Neuronal stem cell (in vitro differentiated cells): ENCODE measurements at regions not wholly inside any gene's neighbourhood (a gene's known extent, or its start where the extent isn't known, plus 50 kb on each side); places are given as distances from the start of the nearest gene placed in this dataset.

Experiments used
- DNase-seq: peaks from one replicate; pipeline ENCODE4 v3.0.0-alpha.2; 2013; ENCODE audit warnings: low spot score
- H2AFZ ChIP-seq: one replicate; pipeline ENCODE4 v1.6.1; 2013; ENCODE audit warnings: mild to moderate bottlenecking, low read length, inconsistent platforms
- H2AK5ac ChIP-seq: 2 replicates; pipeline ENCODE4 v1.6.1; 2013; ENCODE audit warnings: low read depth, mild to moderate bottlenecking, inconsistent platforms, low read length, moderate library complexity, mixed read lengths
- H2BK120ac ChIP-seq: 2 replicates; pipeline ENCODE4 v1.6.1; 2013; ENCODE audit warnings: low read depth, mild to moderate bottlenecking, inconsistent platforms, low read length, moderate library complexity, mixed read lengths
- H2BK12ac ChIP-seq: one replicate; pipeline ENCODE4 v1.6.1; 2013; ENCODE audit warnings: low read length, inconsistent platforms
- H2BK15ac ChIP-seq: 2 replicates; pipeline ENCODE4 v1.6.1; 2013; ENCODE audit warnings: mild to moderate bottlenecking, low read length, inconsistent platforms, mixed read lengths
- H2BK5ac ChIP-seq: one replicate; pipeline ENCODE4 v1.6.1; 2013; ENCODE audit warnings: inconsistent platforms, mild to moderate bottlenecking, low read length, moderate library complexity
- H3K14ac ChIP-seq: one replicate; pipeline ENCODE4 v1.6.1; 2013; ENCODE audit warnings: low read length, inconsistent platforms
- H3K18ac ChIP-seq: 2 replicates; pipeline ENCODE4 v1.6.1; 2013; ENCODE audit warnings: low read length, inconsistent platforms
- H3K23ac ChIP-seq: 2 replicates; pipeline ENCODE4 v1.6.1; 2013; ENCODE audit warnings: low read depth, mild to moderate bottlenecking, mixed read lengths, low read length, inconsistent platforms; ENCODE audit not compliant: poor library complexity
- H3K27ac ChIP-seq: replicated peaks from 3 replicates; pipeline ENCODE4 v1.5.1; 2013; ENCODE audit warnings: low read length, inconsistent platforms
- H3K27me3 ChIP-seq, 3 experiments: 2 replicates each; pipeline ENCODE4 v1.6.1; 2013; ENCODE audit warnings: low read length in 3 of 3, mild to moderate bottlenecking in 2 of 3, inconsistent platforms in 1 of 3, low read depth in 1 of 3, mixed read lengths in 1 of 3, moderate library complexity in 1 of 3; ENCODE audit not compliant: control insufficient read depth in 3 of 3, insufficient read depth in 3 of 3
- H3K36me3 ChIP-seq, 2 donors: replicated peaks in 1 of 2; 2 replicates each; pipeline ENCODE4 v1.6.1; 2013; ENCODE audit warnings: low read length in 2 of 2; ENCODE audit not compliant: control insufficient read depth in 2 of 2, insufficient read depth in 2 of 2
- H3K4ac ChIP-seq: 2 replicates; pipeline ENCODE4 v1.6.1; 2013; ENCODE audit warnings: inconsistent platforms, mild to moderate bottlenecking, low read length, moderate library complexity
- H3K4me1 ChIP-seq, 2 donors: 1 replicate in 1 of 2; 2 replicates in 1 of 2; pipeline ENCODE4 v1.6.1; 2013; ENCODE audit warnings: low read length in 2 of 2, low read depth in 1 of 2; ENCODE audit not compliant: control insufficient read depth in 2 of 2, insufficient read depth in 1 of 2
- H3K4me2 ChIP-seq: one replicate; pipeline ENCODE4 v1.6.1; 2013; ENCODE audit warnings: mild to moderate bottlenecking, low read length, inconsistent platforms; ENCODE audit not compliant: insufficient read depth, poor library complexity, severe bottlenecking
- H3K4me3 ChIP-seq, 2 donors: 2 replicates each; pipeline ENCODE4 v1.5.1; 2013; ENCODE audit warnings: low read length in 2 of 2, mild to moderate bottlenecking in 2 of 2, inconsistent platforms in 1 of 2, moderate library complexity in 1 of 2
- H3K79me1 ChIP-seq: one replicate; pipeline ENCODE4 v1.6.1; 2013; ENCODE audit warnings: low read depth, mild to moderate bottlenecking, inconsistent platforms, low read length, moderate library complexity
- H3K9ac ChIP-seq: one replicate; pipeline ENCODE4 v1.6.1; 2013; ENCODE audit warnings: mild to moderate bottlenecking, low read depth, low read length, inconsistent platforms; ENCODE audit not compliant: poor library complexity
- H3K9me3 ChIP-seq, 2 donors: replicated peaks in 1 of 2; 2 replicates each; pipeline versions ENCODE3 to v1.6.1; 2013; ENCODE audit warnings: low read length in 2 of 2, mild to moderate bottlenecking in 2 of 2, inconsistent platforms in 1 of 2, low read depth in 1 of 2, mixed read lengths in 1 of 2, moderate library complexity in 1 of 2; ENCODE audit not compliant: control insufficient read depth in 2 of 2, insufficient read depth in 1 of 2
- H4K8ac ChIP-seq: one replicate; pipeline ENCODE4 v1.6.1; 2013; ENCODE audit warnings: low read depth, mild to moderate bottlenecking, inconsistent platforms, low read length, moderate library complexity
- H4K91ac ChIP-seq: one replicate; pipeline ENCODE4 v1.6.1; 2013; ENCODE audit warnings: low read length, low read depth, mild to moderate bottlenecking, inconsistent platforms; ENCODE audit not compliant: poor library complexity
- WGBS, 2 donors: extraction: QIAGEN DNeasy Blood & Tissue Kit; methylation state at CpG; one replicate each; pipeline ENCODE4 v1.1.7; 2013; ENCODE audit warnings: missing lambda C conversion rate in 2 of 2, mixed read lengths in 1 of 2; ENCODE audit not compliant: insufficient read length in 2 of 2, insufficient replicate concordance in 1 of 2; ENCODE audit errors: extremely low coverage in 2 of 2; 5-methylcytosine and 5-hydroxymethylcytosine counted together

DNA sequence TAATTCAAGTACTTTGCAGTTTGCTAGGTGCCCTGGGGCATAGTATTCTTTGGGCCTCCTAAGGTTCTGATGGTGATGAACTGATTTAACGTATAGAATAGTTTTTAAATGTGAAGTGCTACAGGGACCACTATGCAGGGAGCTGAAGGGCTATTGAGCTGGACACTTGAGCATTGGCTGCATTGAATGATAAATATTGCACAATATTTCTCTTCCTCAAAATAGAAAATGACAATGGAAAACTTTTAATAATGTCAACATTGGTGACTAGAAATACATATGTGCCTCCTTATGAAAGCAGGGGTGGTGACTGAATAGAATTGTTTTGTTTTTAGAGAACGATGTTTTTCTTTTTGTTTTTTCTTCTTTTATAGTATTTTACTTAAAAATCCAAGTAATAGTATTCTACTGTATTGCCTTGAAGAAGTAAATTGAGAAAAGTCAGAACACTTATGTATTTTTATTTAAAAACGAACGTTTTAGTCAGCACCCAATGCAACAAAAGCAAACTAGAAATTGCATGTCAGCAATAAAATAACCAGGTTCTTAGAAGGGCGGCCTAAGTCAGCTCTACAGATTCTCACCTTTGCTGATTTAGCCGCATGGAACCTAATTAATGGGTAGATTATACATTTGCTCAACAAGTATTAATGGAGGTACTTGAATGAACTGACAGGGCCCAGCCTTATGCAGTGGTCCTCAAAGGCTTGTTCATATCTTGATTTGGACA is 244.0 kb upstream of the KLF6 start:
- Histone ChIP-seq H3K4me2 (no peak overlapping the region), H3K4me1 (peaks cover 0 to 2% of the 10 kb centered on the region in 2 donors), H3K27ac (no peak overlapping the region)

DNA sequence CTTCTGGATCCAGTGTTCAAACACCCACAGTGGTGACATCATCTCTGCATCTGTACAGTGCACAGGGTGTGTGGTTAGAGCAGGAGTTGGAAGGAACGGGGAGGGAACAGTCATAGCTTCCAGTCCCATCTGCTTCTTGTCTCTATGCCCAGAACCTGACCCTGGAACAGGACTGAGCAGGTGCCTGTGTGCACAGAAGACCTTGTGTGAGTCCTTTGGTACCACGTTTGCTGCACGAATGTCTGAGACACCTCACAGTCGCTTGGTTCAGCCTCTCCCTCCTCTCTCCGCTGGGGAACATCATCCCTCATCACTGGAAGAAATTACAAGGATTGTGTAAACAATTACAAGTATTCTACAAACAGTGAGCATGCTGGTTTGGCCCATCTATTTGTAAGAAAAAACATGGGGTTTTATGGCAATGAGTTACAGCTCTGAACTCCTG is 243.0 kb upstream of the KLF6 start:
- no peak overlapping the region for H2BK120ac ChIP-seq
- no peak overlapping the region for H3K23ac ChIP-seq
- no peak overlapping the region for H4K91ac ChIP-seq
- H3K18ac ChIP-seq, result peak overlapping the region; percentile 68
- no peak overlapping the region for H2BK5ac ChIP-seq
- no peak overlapping the region for H3K4me3 ChIP-seq
- H2BK15ac ChIP-seq, result no peak overlapping the region
- H2AFZ ChIP-seq, result no peak overlapping the region
- no peaks in the 10 kb centered on the region for H3K9me3 ChIP-seq
- H3K27ac ChIP-seq, result no peak overlapping the region
- H3K14ac ChIP-seq, result no peak overlapping the region
- H2AK5ac ChIP-seq, result no peak overlapping the region
- no CpG with 5 or more reads among the region's 5 CpGs for WGBS, 2 donors
- H3K27me3 ChIP-seq, result no peaks in the 10 kb centered on the region
- no peak for DNase-seq
- no peak overlapping the region for H3K4ac ChIP-seq
- H3K36me3 ChIP-seq, result no peaks in the 10 kb centered on the region
- no peak overlapping the region for H3K9ac ChIP-seq
- H2BK12ac ChIP-seq, result no peak overlapping the region
- H3K4me1 ChIP-seq, result peaks cover 2 to 3% of the 10 kb centered on the region in 2 donors
- no peaks in the 10 kb centered on the region for H3K79me1 ChIP-seq
- H3K4me2 ChIP-seq, result no peak overlapping the region
- no peak overlapping the region for H4K8ac ChIP-seq

More for the DNA sequence above, 244.0 kb upstream of the KLF6 start:
- Histone ChIP-seq H4K91ac (no peak overlapping the region), H4K8ac (no peak overlapping the region), H3K4me3 (no peak overlapping the region), H2BK12ac (no peak overlapping the region), H3K4ac (no peak overlapping the region), H2BK15ac (no peak overlapping the region), H2BK5ac (no peak overlapping the region), H3K14ac (no peak overlapping the region), H2AFZ (no peak overlapping the region), H3K18ac (no peak overlapping the region), H3K23ac (no peak overlapping the region), H3K79me1 (no peaks in the 10 kb centered on the region), H3K36me3 (no peaks in the 10 kb centered on the region), H3K9ac (no peak overlapping the region), H2BK120ac (no peak overlapping the region), H2AK5ac (no peak overlapping the region), H3K9me3 (no peaks in the 10 kb centered on the region), H3K27me3 (no peaks in the 10 kb centered on the region)
- no peak for DNase-seq
- WGBS, 2 donors, result no CpG with 5 or more reads among the region's 6 CpGs

DNA sequence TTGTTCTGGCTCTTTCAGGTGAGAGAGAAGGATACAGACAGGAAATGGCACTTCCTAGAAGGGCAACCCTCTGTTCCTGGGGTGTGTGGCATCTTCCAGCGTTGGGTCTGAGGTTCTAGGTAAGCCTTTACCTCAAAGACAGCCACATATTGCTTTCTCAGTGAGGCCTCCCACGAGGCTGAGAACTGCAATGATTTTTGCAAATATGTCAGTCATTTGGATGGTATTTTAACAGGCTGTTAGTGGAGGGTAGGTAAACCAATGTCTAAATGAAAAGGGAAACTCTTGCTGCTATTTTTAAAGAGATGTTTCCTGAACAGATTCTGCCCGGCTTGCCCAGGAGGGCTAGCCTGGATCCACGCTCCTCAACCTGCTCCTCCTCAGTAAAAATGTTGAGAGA is 240.3 kb upstream of the KLF6 start:
- H3K4me2 ChIP-seq, result no peak overlapping the region

DNA sequence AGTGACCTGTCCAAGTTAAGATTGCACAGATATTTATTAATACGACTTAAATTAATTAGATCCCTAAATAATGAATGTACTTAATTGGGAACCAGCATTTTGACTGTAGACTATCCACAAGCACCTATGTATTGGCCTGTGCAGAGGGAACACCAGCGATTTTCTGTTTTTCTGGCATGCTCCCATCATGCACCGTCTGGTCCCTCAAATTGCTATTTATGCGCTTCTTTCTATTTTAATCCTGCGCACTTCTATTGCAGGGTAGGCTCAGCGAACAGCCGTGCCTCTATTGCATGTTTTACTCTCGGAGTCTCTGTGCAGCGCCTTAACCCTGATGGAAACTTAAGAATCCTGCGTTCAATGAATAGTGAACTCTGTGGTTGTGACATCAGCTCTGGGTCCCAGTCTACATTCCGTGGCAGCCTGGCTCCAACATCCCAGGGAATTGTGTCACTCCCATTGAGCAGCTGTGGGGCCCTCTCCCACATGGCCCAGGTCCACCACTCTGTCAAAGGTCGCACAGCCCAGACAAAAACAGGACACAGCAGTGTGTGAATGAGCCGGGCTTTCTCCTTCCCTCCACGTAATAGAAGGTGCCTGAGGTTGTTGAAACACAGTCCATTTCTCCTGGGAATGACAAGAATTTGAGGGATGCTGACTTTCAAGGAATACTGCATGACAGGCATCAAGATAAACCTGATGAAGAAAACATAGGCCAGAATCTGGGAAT is 239.7 kb upstream of the KLF6 start:
- H3K27ac ChIP-seq, result no peak overlapping the region
- no peak overlapping the region for H3K23ac ChIP-seq
- H3K4me2 ChIP-seq, result no peak overlapping the region

More for the DNA sequence above, 240.3 kb upstream of the KLF6 start:
- H2BK15ac ChIP-seq, result no peak overlapping the region
- H3K4me3 ChIP-seq, result no peak overlapping the region
- H3K4me1 ChIP-seq, result peaks cover 2 to 3% of the 10 kb centered on the region in 2 donors
- no peak overlapping the region for H3K14ac ChIP-seq
- H3K18ac ChIP-seq, result no peak overlapping the region
- H2AFZ ChIP-seq, result peak overlapping the region; percentile 9
- H3K27ac ChIP-seq, result no peak overlapping the region
- no peak overlapping the region for H2AK5ac ChIP-seq
- no peak overlapping the region for H3K9ac ChIP-seq
- no peak overlapping the region for H2BK5ac ChIP-seq
- no peak overlapping the region for H4K91ac ChIP-seq
- no peak overlapping the region for H3K23ac ChIP-seq
- no peak for DNase-seq
- no peak overlapping the region for H2BK120ac ChIP-seq
- no peaks in the 10 kb centered on the region for H3K36me3 ChIP-seq
- no peak overlapping the region for H2BK12ac ChIP-seq
- H3K79me1 ChIP-seq, result no peaks in the 10 kb centered on the region
- H3K9me3 ChIP-seq, result no peaks in the 10 kb centered on the region
- H3K4ac ChIP-seq, result no peak overlapping the region
- H3K27me3 ChIP-seq, result no peaks in the 10 kb centered on the region
- no CpG with 5 or more reads among the region's 4 CpGs for WGBS, 2 donors
- no peak overlapping the region for H4K8ac ChIP-seq

More for the DNA sequence above, 239.7 kb upstream of the KLF6 start:
- no peaks in the 10 kb centered on the region for H3K36me3 ChIP-seq
- DNase-seq, result no peak
- H2AFZ ChIP-seq, result peak overlapping the region; percentile 9
- H3K14ac ChIP-seq, result no peak overlapping the region
- WGBS, 2 donors, result no CpG with 5 or more reads among the region's 14 CpGs
- no peaks in the 10 kb centered on the region for H3K27me3 ChIP-seq
- no peak overlapping the region for H4K8ac ChIP-seq
- H3K4me3 ChIP-seq, result no peak overlapping the region
- no peak overlapping the region for H4K91ac ChIP-seq
- no peak overlapping the region for H2BK120ac ChIP-seq
- no peak overlapping the region for H2AK5ac ChIP-seq
- no peak overlapping the region for H2BK15ac ChIP-seq
- no peaks in the 10 kb centered on the region for H3K79me1 ChIP-seq
- H2BK5ac ChIP-seq, result no peak overlapping the region
- H2BK12ac ChIP-seq, result no peak overlapping the region
- no peaks in the 10 kb centered on the region for H3K9me3 ChIP-seq
- H3K4me1 ChIP-seq, result peaks cover under 1 to 3% of the 10 kb centered on the region in 2 donors
- no peak overlapping the region for H3K4ac ChIP-seq
- no peak overlapping the region for H3K9ac ChIP-seq
- H3K18ac ChIP-seq, result no peak overlapping the region
